MM.1S (cell line): ENCODE measurements at regions not wholly inside any gene's neighbourhood (a gene's known extent, or its start where the extent isn't known, plus 50 kb on each side); places are given as distances from the start of the nearest gene placed in this dataset.

Experiments used
- CTCF ChIP-seq: fragments of 300-600 bp; sonication (generic); IDR thresholded peaks from 2 replicates; pipeline ENCODE4 v1.5.1; 2016; ENCODE audit warnings: antibody characterized with exemption, low read length, mixed read lengths
- EZH2 ChIP-seq: fragments of 300-600 bp; sonication (generic); optimal IDR thresholded peaks from 2 replicates; pipeline ENCODE3; 2017; ENCODE audit warnings: low read depth, mild to moderate bottlenecking, antibody characterized with exemption, low read length, mixed read lengths
- EZH2phosphoT487 ChIP-seq: fragments of 300-600 bp; sonication (generic); IDR thresholded peaks from 2 replicates; pipeline ENCODE4 v1.6.1; 2018; ENCODE audit warnings: antibody characterized with exemption, low read length

- TF ChIP-seq CTCF (no peak), EZH2phosphoT487 (no peak), EZH2 (no peak)
Observed at GRCh38 chr2:122542646-122543045, 787.2 kb downstream of the TSN start.
